DND-41 (cell line): ENCODE measurements at regions not wholly inside any gene's neighbourhood (a gene's known extent, or its start where the extent isn't known, plus 50 kb on each side); places are given as distances from the start of the nearest gene placed in this dataset.

Experiments
- CTCF ChIP-seq: IDR thresholded peaks from 2 replicates; pipeline ENCODE4 v1.5.1; 2012; ENCODE audit warnings: borderline replicate concordance, low read length, moderate library complexity, mild to moderate bottlenecking; ENCODE audit not compliant: poor library complexity, severe bottlenecking; ENCODE audit errors: extremely low read depth
- EZH2 ChIP-seq: IDR thresholded peaks from 3 replicates; pipeline ENCODE4 v1.6.1; 2012; ENCODE audit warnings: borderline replicate concordance, low read depth, mild to moderate bottlenecking, moderate library complexity, low read length, inconsistent platforms; ENCODE audit not compliant: severe bottlenecking

GRCh38 chr9:29435368-29435767 is 1862.1 kb upstream of the C9orf72 start:
- TF ChIP-seq CTCF (no peak), EZH2 (no peak)
